ENCODE measurements at regions not wholly inside any gene's neighbourhood (a gene's known extent, or its start where the extent isn't known, plus 50 kb on each side); places are given as distances from the start of the nearest gene placed in this dataset.

GRCh38 chr10:129380279-129380678 lies 86.8 kb upstream of the MGMT start (continued):
- no peak for TF ChIP-seq ZBTB25 (CRISPR knock-in tag; IDR thresholded peaks at IDR 0.05)
- no peak for TF ChIP-seq SP4 (CRISPR knock-in tag; IDR thresholded peaks at IDR 0.05)
- no peak for TF ChIP-seq ZNF562 (CRISPR knock-in tag; IDR thresholded peaks at IDR 0.05; ENCODE audit: borderline replicate concordance)
- TF ChIP-seq HOXA5 (CRISPR knock-in tag; IDR thresholded peaks at IDR 0.05), result no peak
- no peak for TF ChIP-seq STAT6 (CRISPR knock-in tag; IDR thresholded peaks at IDR 0.05; ENCODE audit: borderline replicate concordance)
- TF ChIP-seq HNRNPH1 (optimal IDR thresholded peaks at IDR 0.05; ENCODE audit: low read depth, low read length), result no peak
- no peak for TF ChIP-seq YY1 (IDR thresholded peaks at IDR 0.05; ENCODE audit: insufficient read depth, insufficient replicate concordance, low read depth, low read length)
- no peak for TF ChIP-seq ZBTB39 (CRISPR knock-in tag; IDR thresholded peaks at IDR 0.05)
- no peak for TF ChIP-seq KAT7 (CRISPR knock-in tag; IDR thresholded peaks at IDR 0.05; ENCODE audit: borderline replicate concordance)

Measured in HepG2 (cell line).